ACC112 (cell line): ENCODE measurements at regions not wholly inside any gene's neighbourhood (a gene's known extent, or its start where the extent isn't known, plus 50 kb on each side); places are given as distances from the start of the nearest gene placed in this dataset.

Experiments used
- H2AFZ ChIP-seq: fragments of 200-600 bp; sonication (generic); one replicate; pipeline ENCODE4 v1.6.0; 2017; ENCODE audit warnings: antibody characterized with exemption, low read length; ENCODE audit not compliant: unreplicated experiment
- H3K27ac ChIP-seq: fragments of 200-600 bp; sonication (generic); 2 replicates; pipeline ENCODE4 v1.5.1; 2014; ENCODE audit warnings: low read depth, mild to moderate bottlenecking, antibody characterized with exemption, low read length, moderate library complexity
- H3K27me3 ChIP-seq: fragments of 200-600 bp; sonication (generic); 2 replicates; pipeline ENCODE4 v1.6.1; 2014; ENCODE audit warnings: mild to moderate bottlenecking, antibody characterized with exemption, low read length, moderate library complexity, mixed read lengths; ENCODE audit not compliant: insufficient read depth
- H3K36me3 ChIP-seq: fragments of 200-600 bp; sonication (generic); 2 replicates; pipeline ENCODE4 v1.6.1; 2016; ENCODE audit warnings: mild to moderate bottlenecking, antibody characterized with exemption, low read length, moderate library complexity, mixed read lengths; ENCODE audit not compliant: insufficient read depth
- H3K4me1 ChIP-seq: fragments of 200-600 bp; sonication (generic); one replicate; pipeline ENCODE4 v1.6.1; 2016; ENCODE audit warnings: low read length, mixed read lengths; ENCODE audit not compliant: insufficient read depth, unreplicated experiment, control insufficient read depth
- H3K4me3 ChIP-seq: fragments of 200-600 bp; sonication (generic); 2 replicates; pipeline ENCODE4 v1.5.1; 2014; ENCODE audit warnings: mild to moderate bottlenecking, low read depth, low read length
- H3K79me2 ChIP-seq: fragments of 200-600 bp; sonication (generic); one replicate; pipeline ENCODE4 v1.6.0; 2016; ENCODE audit warnings: low read length; ENCODE audit not compliant: control insufficient read depth, unreplicated experiment, insufficient read depth

GRCh38 chr6:165229216-165229615, 80.2 kb downstream of the C6orf118 start:
- Histone ChIP-seq H3K36me3 (no peaks in the 10 kb centered on the region), H3K4me3 (no peak overlapping the region), H3K79me2 (no peaks in the 10 kb centered on the region), H2AFZ (no peak overlapping the region), H3K27ac (no peak overlapping the region), H3K27me3 (no peaks in the 10 kb centered on the region), H3K4me1 (no peaks in the 10 kb centered on the region)

- Histone ChIP-seq H3K4me3 (no peak overlapping the region), H3K36me3 (no peaks in the 10 kb centered on the region), H3K27me3 (no peaks in the 10 kb centered on the region), H3K79me2 (no peaks in the 10 kb centered on the region), H3K27ac (peak overlapping the region; percentile 42; the same call in 1 of the 2 replicates), H3K4me1 (peaks cover 10% of the 10 kb centered on the region), H2AFZ (no peak overlapping the region)
Observed at GRCh38 chr6:165227644-165228329, 81.6 kb downstream of the C6orf118 start.

- Histone ChIP-seq H3K4me3 (no peak overlapping the region), H3K4me1 (peaks cover 12% of the 10 kb centered on the region), H3K27me3 (no peaks in the 10 kb centered on the region), H3K79me2 (no peaks in the 10 kb centered on the region), H3K27ac (no peak overlapping the region), H3K36me3 (no peaks in the 10 kb centered on the region), H2AFZ (no peak overlapping the region)
Observed at GRCh38 chr6:165223736-165224135, 85.7 kb downstream of the C6orf118 start.

GRCh38 chr6:165223101-165223500, 86.3 kb downstream of the C6orf118 start:
- no peaks in the 10 kb centered on the region for H3K36me3 ChIP-seq
- H2AFZ ChIP-seq = no peak overlapping the region
- H3K27ac ChIP-seq = peak overlapping the region; percentile 23
- peaks cover 12% of the 10 kb centered on the region for H3K4me1 ChIP-seq
- no peaks in the 10 kb centered on the region for H3K27me3 ChIP-seq
- H3K4me3 ChIP-seq = no peak overlapping the region
- H3K79me2 ChIP-seq = no peaks in the 10 kb centered on the region

- no peaks in the 10 kb centered on the region for H3K79me2 ChIP-seq
- peaks cover 12% of the 10 kb centered on the region for H3K4me1 ChIP-seq
- H3K4me3 ChIP-seq = no peak overlapping the region
- H3K27me3 ChIP-seq = no peaks in the 10 kb centered on the region
- H2AFZ ChIP-seq = no peak overlapping the region
- H3K36me3 ChIP-seq = no peaks in the 10 kb centered on the region
- H3K27ac ChIP-seq = no peak overlapping the region
Observed at GRCh38 chr6:165222315-165223025, 86.9 kb downstream of the C6orf118 start.

- Histone ChIP-seq H3K36me3 (no peaks in the 10 kb centered on the region), H3K4me3 (no peak overlapping the region)
Observed at GRCh38 chr6:165220045-165220444, 89.4 kb downstream of the C6orf118 start.

GRCh38 chr6:165219629-165220028, 89.8 kb downstream of the C6orf118 start:
- H3K27ac ChIP-seq = no peak overlapping the region
- H3K4me3 ChIP-seq = no peak overlapping the region
- H3K27me3 ChIP-seq = no peaks in the 10 kb centered on the region
- H3K4me1 ChIP-seq = peaks cover 12% of the 10 kb centered on the region
- no peak overlapping the region for H2AFZ ChIP-seq
- no peaks in the 10 kb centered on the region for H3K36me3 ChIP-seq
- H3K79me2 ChIP-seq = no peaks in the 10 kb centered on the region

More at GRCh38 chr6:165220045-165220444, 89.4 kb downstream of the C6orf118 start:
- H3K79me2 ChIP-seq = no peaks in the 10 kb centered on the region
- H3K27me3 ChIP-seq = no peaks in the 10 kb centered on the region
- no peak overlapping the region for H2AFZ ChIP-seq
- H3K27ac ChIP-seq = no peak overlapping the region
- peaks cover 12% of the 10 kb centered on the region for H3K4me1 ChIP-seq

- Histone ChIP-seq H3K4me3 (no peak overlapping the region), H2AFZ (no peak overlapping the region), H3K79me2 (no peaks in the 10 kb centered on the region), H3K36me3 (no peaks in the 10 kb centered on the region), H3K4me1 (peaks cover 10% of the 10 kb centered on the region), H3K27me3 (no peaks in the 10 kb centered on the region), H3K27ac (no peak overlapping the region)
Observed at GRCh38 chr6:165218829-165219228, 90.6 kb downstream of the C6orf118 start.

GRCh38 chr6:165206798-165207197, 102.6 kb downstream of the C6orf118 start:
- Histone ChIP-seq H3K36me3 (no peaks in the 10 kb centered on the region), H3K79me2 (no peaks in the 10 kb centered on the region), H3K4me3 (no peak overlapping the region), H2AFZ (no peak overlapping the region), H3K4me1 (no peaks in the 10 kb centered on the region), H3K27ac (no peak overlapping the region), H3K27me3 (no peaks in the 10 kb centered on the region)

GRCh38 chr6:165205632-165206031, 103.8 kb downstream of the C6orf118 start:
- H3K36me3 ChIP-seq = no peaks in the 10 kb centered on the region
- H3K4me3 ChIP-seq = no peak overlapping the region
- H3K27ac ChIP-seq = no peak overlapping the region
- H3K79me2 ChIP-seq = no peaks in the 10 kb centered on the region
- no peak overlapping the region for H2AFZ ChIP-seq
- no peaks in the 10 kb centered on the region for H3K4me1 ChIP-seq
- H3K27me3 ChIP-seq = no peaks in the 10 kb centered on the region
